ENCODE measurements at regions not wholly inside any gene's neighbourhood (a gene's known extent, or its start where the extent isn't known, plus 50 kb on each side); places are given as distances from the start of the nearest gene placed in this dataset.

DNA sequence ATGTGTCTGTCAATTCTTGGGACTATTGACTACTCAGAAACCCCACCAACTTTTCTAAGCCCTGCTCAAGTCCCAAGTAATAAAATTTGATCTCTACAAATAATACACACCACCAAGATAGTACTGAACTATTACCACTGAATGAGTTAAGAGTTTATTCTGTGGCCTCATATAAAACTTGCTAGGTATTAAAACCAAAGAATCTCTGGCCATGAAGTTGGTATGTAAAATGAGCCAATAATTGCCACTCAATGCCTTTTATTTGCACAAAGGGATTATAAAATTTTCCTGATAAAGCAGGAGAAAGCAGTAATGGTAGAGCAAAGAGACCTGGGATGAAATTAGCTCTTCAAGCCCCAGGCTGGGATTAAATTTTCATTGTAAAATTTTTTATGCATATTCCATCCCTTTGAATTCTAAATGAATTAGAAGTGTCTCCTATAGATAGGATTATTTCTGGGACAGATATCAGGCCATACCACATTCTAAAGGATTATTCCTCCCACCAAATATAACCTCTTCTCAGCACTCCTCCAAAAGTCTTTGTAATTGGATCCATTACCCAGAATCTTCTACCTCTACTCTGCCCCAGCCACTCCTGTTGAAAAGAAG lies 450.5 kb upstream of the ACVR2A start:
- DNase-seq = no peak

- DNase-seq = no peak
Observed at GRCh38 chr2:147392180-147392579, 452.6 kb upstream of the ACVR2A start.

DNA sequence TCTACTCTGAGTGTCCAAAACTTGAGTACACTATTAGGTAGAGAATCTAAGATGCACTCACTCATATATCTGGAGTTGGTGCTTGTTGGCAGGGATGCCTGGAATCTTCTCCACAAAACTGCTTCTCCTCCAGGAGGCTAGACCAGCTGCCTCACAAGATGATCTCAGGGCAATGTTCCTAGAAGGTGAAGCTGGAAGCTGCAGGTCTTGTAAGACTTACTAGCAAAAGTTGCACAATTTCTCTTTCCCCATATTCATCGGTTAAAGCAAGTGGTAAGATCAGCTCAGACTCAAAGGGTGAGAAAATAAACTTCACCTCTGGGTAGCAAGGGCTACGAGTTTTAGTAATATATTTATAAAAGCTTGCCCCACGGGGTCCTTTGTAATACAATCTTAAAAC lies 454.4 kb upstream of the ACVR2A start:
- no peak for DNase-seq

DNA sequence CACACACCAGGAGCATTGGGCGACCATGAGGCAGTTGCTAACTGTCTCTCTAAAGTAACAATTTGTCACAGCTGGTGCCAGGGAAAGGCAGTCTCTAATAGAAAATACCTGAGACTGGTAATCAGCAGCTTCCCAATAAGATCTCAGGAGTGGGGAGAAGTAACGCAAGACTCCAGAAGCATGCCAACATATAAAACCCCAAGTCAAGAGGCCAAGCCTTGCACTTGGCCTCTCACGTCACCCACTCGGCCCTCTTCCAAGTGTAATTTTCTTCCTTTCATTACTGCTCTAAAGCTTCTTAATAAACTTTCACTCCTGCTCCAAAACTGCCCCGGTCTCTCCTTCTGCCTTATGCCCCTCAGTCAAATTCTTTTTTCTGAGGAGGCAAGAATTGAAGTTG lies 455.6 kb upstream of the ACVR2A start:
- DNase-seq = no peak

DNA sequence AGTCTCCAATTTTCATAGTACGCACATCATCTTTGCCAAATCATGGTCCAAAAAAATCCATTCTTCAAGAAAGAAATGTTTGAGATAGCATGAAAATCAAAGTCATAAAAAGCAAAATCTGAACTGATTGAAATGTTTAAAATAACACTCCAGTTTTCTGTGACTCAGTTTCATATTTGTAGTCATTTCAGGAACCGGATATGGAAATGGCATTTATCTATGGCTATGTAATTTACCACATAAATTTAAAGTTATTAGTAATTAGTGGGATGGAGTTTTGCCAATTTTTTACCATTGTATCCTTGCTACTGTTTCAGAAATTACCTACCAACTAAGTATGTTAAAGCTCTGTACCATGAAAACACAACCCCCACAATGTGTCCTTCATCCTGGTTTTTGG lies 456.6 kb upstream of the ACVR2A start:
- DNase-seq = no peak

DNA sequence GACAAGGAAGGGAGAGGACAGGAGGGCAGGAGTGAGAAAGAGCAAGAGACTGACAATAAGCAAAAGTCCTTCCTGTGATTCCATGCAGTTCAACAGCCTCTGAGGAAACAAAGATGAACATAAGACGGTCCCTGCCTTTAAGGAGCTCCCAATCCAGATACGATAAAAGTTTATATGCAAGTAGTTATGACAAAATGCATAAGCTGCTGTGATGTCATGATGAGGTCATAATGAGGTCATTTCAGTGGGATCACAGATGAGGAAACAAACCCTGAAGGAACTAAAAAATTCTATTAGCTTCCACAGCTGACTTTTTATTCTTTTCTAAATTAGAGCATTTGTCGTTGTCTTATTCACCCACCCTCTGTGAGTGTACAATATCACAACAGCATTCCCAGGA lies 458.5 kb upstream of the ACVR2A start:
- no peak for DNase-seq

DNA sequence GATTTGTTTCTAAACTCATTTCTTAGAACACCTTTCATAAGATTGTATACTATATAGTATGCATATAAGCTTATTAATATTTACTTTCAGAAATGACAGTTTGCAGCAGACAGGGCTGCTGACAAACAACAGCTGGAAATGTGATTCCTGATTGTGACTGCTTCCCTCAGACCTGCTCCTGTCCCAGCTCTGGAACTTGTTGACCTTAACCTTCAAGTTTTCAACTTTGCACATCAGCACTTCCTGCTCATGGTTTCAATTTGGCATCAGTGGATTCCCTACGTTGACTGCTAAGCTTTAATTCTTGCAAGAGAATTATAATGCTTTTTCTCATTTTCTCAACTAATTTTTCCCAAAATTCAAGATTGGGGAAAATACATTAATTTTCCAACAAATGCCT lies 459.2 kb upstream of the ACVR2A start:
- DNase-seq = no peak

DNA sequence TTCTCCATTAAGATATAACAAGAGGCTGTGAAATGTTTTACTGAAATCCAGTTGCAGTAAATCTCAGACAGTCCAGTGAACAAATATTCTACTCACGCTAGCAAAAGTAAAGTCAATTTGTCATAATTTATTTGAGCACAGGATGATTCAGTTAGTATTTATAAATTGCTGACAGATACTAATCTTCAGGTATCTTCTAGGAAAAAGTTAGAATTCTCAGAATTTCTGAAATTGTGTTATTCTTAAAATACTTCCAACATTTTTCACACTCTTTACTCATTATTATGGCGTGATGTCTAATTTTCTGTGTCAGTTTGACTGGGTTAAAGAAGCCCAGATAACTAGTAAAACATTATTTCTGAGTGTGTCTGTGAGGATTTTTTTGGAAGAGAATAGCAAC lies 460.2 kb upstream of the ACVR2A start:
- DNase-seq = no peak

DNA sequence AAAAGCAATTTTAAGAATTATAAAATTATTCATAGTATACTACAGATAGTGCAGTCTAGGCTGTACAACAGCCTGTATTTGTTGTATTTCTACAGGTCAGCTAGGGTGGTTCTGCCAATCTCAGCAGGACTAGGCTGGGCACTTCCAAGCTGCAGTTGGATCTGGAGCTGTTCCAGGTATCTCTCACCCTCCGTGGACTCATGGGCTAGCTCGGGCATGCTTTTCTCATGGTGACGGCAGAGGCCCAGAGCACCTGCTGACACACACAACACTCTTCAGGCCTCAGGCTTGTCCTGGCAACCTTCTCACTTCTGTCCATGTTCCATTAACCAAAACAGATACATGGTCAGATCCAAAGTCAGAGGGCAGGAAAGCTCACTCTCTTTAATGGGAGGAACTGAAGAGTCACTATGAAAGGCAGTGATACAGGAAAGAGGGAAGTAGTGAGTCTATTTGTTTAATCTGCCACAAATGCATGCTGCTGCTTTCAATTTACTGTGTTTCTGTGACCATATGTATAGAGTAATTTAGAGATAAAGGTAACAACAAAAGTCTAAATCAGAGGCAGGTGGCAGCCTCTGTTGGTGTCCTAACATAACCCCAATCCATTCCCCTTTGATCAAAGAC lies 462.4 kb upstream of the ACVR2A start:
- no peak for DNase-seq

GRCh38 chr2:147378403-147378802 lies 466.4 kb upstream of the ACVR2A start:
- DNase-seq = no peak

GRCh38 chr2:147375073-147375472 lies 469.8 kb upstream of the ACVR2A start:
- DNase-seq = no peak

- no peak for DNase-seq
Observed at GRCh38 chr2:147374423-147374811, 470.4 kb upstream of the ACVR2A start.

GRCh38 chr2:147373800-147374422 lies 470.9 kb upstream of the ACVR2A start:
- no peak for DNase-seq

GRCh38 chr2:147368306-147368705 lies 476.5 kb upstream of the ACVR2A start:
- DNase-seq = no peak

DNA sequence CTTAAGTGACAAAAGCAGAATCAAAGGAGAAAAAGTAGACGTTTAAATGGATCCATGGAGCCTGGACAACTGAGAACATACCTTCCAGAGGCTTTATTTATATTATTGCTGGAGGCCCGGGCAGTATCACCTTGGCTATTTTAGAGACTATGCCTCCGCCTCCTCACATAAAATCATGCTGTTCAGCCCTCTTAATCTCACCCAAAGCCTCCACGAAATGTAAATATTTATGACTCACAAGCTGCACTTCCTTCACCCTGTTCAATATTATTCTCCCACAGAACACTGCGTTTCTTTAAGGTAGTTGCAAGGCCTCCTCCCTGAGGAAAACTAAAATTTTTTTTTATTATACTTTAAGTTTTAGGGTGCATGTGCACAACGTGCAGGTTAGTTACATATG lies 478.6 kb upstream of the ACVR2A start:
- DNase-seq = no peak

DNA sequence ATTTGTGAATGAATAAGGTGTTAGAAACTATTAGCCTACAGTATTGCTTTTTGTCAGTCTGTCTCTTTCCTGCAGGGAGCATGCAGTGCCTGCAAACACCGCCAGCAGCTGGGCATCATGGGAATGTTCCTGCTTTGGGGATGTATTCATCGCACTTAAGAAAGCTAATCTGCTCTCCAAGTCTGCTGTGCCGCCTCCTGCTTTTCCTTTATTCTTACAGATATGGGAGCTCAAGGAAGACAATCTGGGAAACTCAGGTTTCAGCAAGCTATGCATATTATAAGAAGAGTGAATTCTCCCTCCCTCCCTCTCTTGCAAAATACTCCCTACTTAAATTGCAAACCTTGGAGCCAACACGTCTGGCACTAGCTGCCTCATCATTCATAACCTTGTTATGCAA lies 479.2 kb upstream of the ACVR2A start:
- no peak for DNase-seq

- no peak for DNase-seq
Observed at GRCh38 chr2:147364597-147364996, 480.2 kb upstream of the ACVR2A start.

GRCh38 chr2:147363181-147363580 lies 481.6 kb upstream of the ACVR2A start:
- no peak for DNase-seq

GRCh38 chr2:147358375-147358774 lies 486.5 kb upstream of the ACVR2A start:
- no peak for DNase-seq

DNA sequence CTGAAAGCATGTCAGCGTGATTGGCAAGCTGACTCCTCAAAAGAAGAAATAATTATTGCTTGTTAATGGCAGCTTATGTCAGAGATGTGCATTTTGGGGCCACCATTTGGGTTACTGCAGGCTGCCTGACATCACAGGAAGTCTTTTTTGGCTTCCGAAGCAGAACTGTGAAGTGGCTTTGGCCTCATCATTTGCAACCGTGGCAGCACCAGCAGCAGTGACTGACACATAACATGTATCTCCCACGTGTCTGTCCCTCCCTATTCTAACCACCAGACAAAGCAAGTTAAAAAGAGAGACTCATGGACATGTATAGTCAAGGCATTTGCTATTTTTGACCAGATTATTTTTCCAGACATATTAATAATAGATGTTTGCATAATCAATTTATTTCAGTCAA lies 488.7 kb upstream of the ACVR2A start:
- DNase-seq = no peak

DNA sequence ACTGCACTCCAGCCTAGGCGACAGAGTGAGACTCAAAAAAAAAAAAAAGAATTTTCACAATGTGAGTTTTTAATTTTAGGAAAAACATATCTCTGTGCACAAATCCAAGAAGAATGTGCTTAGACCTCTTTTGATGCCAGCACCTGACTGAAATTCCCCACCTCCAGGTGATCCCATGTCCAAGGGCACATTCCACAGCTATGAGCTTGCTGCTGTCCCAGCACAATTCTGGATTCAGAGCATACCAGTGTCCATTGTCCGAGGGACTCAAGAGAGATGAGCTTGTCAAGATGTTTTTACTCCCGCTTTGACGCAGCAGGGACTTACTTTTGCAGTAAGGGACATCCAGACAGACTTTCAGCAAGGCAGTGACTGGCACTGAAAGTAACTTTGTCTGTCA lies 489.1 kb upstream of the ACVR2A start:
- DNase-seq = no peak

DNA sequence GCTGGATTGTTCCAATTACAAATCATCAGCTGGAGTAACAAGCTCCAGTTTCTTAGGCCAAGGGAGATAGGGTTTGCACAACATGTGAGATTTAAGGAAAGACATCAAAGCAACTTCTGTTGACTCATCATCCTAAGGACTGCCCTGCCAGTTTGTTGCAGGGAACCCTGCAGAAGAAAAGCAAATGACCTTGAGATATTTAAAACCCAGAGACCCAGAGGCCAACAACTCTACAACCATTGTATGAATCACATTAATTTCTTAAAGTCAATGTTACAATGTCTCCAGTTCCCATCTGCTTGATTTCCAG lies 491.8 kb upstream of the ACVR2A start:
- DNase-seq = no peak

DNA sequence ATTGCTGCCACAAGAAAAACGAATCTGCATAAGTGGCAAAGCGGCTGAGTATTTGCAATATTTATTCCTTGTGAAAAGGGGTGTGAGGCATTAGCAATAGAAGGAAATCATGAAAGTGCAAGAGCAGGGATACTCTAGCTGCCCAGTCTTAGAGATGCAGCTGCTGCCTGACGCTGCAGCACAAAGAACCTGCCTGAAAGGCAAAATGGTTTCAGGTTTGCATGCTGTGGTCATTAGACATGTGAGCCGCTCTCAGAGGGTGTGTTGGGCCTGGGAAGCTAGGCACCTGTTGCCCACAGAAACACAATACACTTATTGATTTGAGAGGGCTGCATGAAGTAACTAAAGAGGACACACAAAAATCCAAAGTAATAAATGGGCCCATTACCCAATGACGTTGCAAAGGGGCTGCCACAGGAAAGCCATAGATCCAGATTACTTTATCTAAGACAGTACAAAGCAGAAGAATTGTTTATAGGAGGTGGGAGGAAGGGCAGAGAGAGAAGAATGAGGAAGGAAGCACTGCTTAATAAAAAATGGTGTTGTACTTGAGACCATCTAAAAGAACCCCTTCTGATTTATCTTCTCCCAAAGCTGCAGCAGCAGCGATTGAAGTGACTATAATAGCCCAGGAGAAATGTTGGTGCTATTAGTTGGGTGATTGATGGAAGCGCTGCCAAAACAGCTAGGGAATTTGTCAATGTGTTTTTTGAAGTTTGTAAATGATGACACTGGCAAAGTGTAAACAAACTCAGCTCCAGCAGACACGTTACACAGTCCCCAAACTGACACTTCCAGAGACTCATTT lies 492.4 kb upstream of the ACVR2A start:
- DNase-seq = no peak

DNA sequence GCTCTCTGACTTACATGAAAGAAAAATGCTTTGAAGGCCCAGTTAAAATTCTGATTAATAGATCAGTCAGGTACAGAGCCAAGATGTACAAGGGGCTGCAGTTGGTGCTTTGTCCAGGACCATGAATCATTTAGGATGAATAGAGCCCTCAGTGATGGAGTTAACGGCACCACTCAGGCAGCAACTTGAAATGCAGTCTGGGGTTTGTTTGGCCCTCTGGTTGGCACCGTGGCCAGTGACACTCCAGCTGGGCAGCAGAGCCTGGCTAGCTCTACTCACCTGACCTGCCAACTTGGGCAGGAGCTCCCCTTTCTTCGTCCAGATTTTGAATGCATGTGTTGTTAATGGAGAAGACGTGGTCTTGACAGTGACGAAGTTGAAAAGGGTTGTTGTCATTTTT lies 493.0 kb upstream of the ACVR2A start:
- DNase-seq = no peak
